Heart right ventricle (tissue), 16 donors: ENCODE measurements at regions not wholly inside any gene's neighbourhood (a gene's known extent, or its start where the extent isn't known, plus 50 kb on each side); places are given as distances from the start of the nearest gene placed in this dataset.
A peak's percentile ranks its signal among the peaks of the same experiment; 100 is the strongest.

ENCODE experiments used
- ATAC-seq, 8 donors: fragments of 200-7000 bp; cut with Tn5 transposase; one replicate each; pipeline ENCODE4 v1.9.1; 2020; ENCODE audit warnings: mild to moderate bottlenecking in 8 of 8, moderate library complexity in 8 of 8, moderate number of reproducible peaks in 1 of 8
- DNase-seq, 2 donors: peaks; one replicate each; pipeline ENCODE4 v3.0.0-alpha.2; 2020
- H3K27ac ChIP-seq, 10 donors: fragments of 200-600 bp; sonication (generic) in 2 of 10; one replicate each; pipeline versions ENCODE4 v1.5.0 to v1.8.0; 2020 to 2022; ENCODE audit warnings: mild to moderate bottlenecking in 3 of 10
- H3K27me3 ChIP-seq, 7 donors: fragments of 200-600 bp; one replicate each; pipeline ENCODE4 v1.8.0; 2021 to 2022; ENCODE audit warnings: mild to moderate bottlenecking in 2 of 7
- H3K36me3 ChIP-seq, 9 donors: fragments of 200-600 bp; sonication (generic) in 1 of 9; one replicate each; pipeline versions ENCODE4 v1.5.0 to v1.8.0; 2020 to 2022; ENCODE audit warnings: mild to moderate bottlenecking in 2 of 9
- H3K4me1 ChIP-seq, 9 donors: fragments of 200-600 bp; sonication (generic) in 1 of 9; one replicate each; pipeline versions ENCODE4 v1.5.0 to v1.8.0; 2020 to 2022; ENCODE audit warnings: mild to moderate bottlenecking in 4 of 9
- H3K4me3 ChIP-seq, 10 donors: fragments of 200-600 bp; sonication (generic) in 2 of 10; one replicate each; pipeline versions ENCODE4 v1.5.0 to v1.8.0; 2020 to 2022; ENCODE audit warnings: mild to moderate bottlenecking in 7 of 10, moderate library complexity in 2 of 10
- H3K9me3 ChIP-seq, 11 donors: fragments of 200-600 bp in 10 of 11; sonication (generic) in 2 of 11; one replicate each; pipeline versions ENCODE4 v1.5.0 to v1.8.0; 2013 to 2022; ENCODE audit warnings: mild to moderate bottlenecking in 2 of 11, control low read depth in 1 of 11, moderate library complexity in 1 of 11
- CTCF ChIP-seq, 9 donors: fragments of 200-600 bp; sonication (generic) in 2 of 9; IDR thresholded peaks; one replicate each; pipeline versions ENCODE4 v1.5.0 to v1.8.0; 2021 to 2022; ENCODE audit warnings: antibody characterized with exemption in 9 of 9, mild to moderate bottlenecking in 5 of 9, moderate library complexity in 1 of 9
- WGBS, 2 donors: extraction: QIAGEN DNeasy Blood & Tissue Kit; methylation state at CpG; one replicate each; pipeline ENCODE4 v1.1.7; 2013; ENCODE audit warnings: inconsistent platforms in 1 of 2; 5-methylcytosine and 5-hydroxymethylcytosine counted together
- intact Hi-C, 10 donors: fragments of 100-400 bp; cut with DNase I; formaldehyde crosslinking; loops; one replicate each; pipeline versions ENCODE4 v1.11.1 to v1.14.2; 2022
- donor health status: Arrhythmogenic right ventricular cardiomyopathy.
- donor health status: ischemic (EF 13 %, LVEDD 7.1; RV severe dilation, severe dysfunction).
- donor health status: healthy with polysubstance abuse.
- donor health status: DM: no; HTN: yes; CAD: no.
- donor health status: DM: no; HTN: no; CAD: no.
- donor health status: ischemic (EF 25% LVEDD 6.9; RV normal size, moderate dysfunction).
- donor health status: ischemic (EF 25% LVEDD 5.7; RV mildly dilated, moderate dysfunction).
- donor health status: healthy.
- donor health status: DM: yes; HTN: yes; CAD: no.
- donor health status: Ischemic cardiomyopathy.
- donor health status: ischemic (EF 35%, LVEDD 5.7; RV mildly dilated, moderate dysfunction).
- donor health status: nonischemic (EF 11% LVEDD 7.7; RV severe dilation, severe dysfunction).
- donor health status: DM: yes; HTN: yes; CAD: no.
- donor health status: PGD.
- donor health status: ischemic (EF 29% LVEDD 5.4; RV normal size, mild dysfunction).
- donor health status: nonischemic (EF 23%, LVEDD 6.1; RV moderate dilation, normal function).

GRCh38 chr14:34363733-34364134 is 98.3 kb downstream of the SPTSSA start:
- Histone ChIP-seq H3K4me1 (peaks cover 0 to 33% (median 3%) of the 10 kb centered on the region in 9 donors), H3K9me3 (no peaks in the 10 kb centered on the region), H3K27me3 (peaks cover 0 to 6% (median 0%) of the 10 kb centered on the region in 7 donors), H3K36me3 (no peaks in the 10 kb centered on the region), H3K4me3 (no peak overlapping the region), H3K27ac (peak overlapping the region in 2 of 10 donors; percentile 32 to 52)
- DNase-seq (peak in 1 of 2 donors; percentile 10), ATAC-seq (peak in 6 of 8 donors; percentile 21 to 81 (median 48))
- intact Hi-C loops = loop anchor here in 1 of 10 donors (10.0 kb wide), 1 partner anchor 131 kb away; no protein-coding TSS in a partner anchor
- TF ChIP-seq CTCF (IDR thresholded peaks at IDR 0.05) = no peak
- WGBS, 2 donors = 46 to 53% methylated on average over 6 of the region's 6 CpGs

GRCh38 chr14:34362641-34363251 is 99.3 kb downstream of the SPTSSA start:
- ATAC-seq (no peak), DNase-seq (no peak)
- TF ChIP-seq CTCF (IDR thresholded peaks at IDR 0.05) = no peak
- Histone ChIP-seq H3K4me1 (peaks cover 0 to 25% (median 3%) of the 10 kb centered on the region in 9 donors), H3K27me3 (peaks cover 0 to 6% (median 0%) of the 10 kb centered on the region in 7 donors), H3K27ac (peak overlapping the region in 2 of 10 donors; percentile 7 to 52), H3K4me3 (no peak overlapping the region), H3K9me3 (no peaks in the 10 kb centered on the region), H3K36me3 (no peaks in the 10 kb centered on the region)
- intact Hi-C loops = loop anchor here in 1 of 10 donors (10.0 kb wide), 1 partner anchor 132 kb away; no protein-coding TSS in a partner anchor
- 80 to 92% methylated on average over 3 of the region's 3 CpGs for WGBS, 2 donors

- intact Hi-C loops = loop anchor here in 1 of 10 donors (10.0 kb wide), 1 partner anchor 133 kb away; no protein-coding TSS in a partner anchor
- ATAC-seq (peak; percentile 33 to 84 (median 68)), DNase-seq (no peak)
- TF ChIP-seq CTCF (IDR thresholded peaks at IDR 0.05) = no peak
- Histone ChIP-seq H3K36me3 (no peaks in the 10 kb centered on the region), H3K4me3 (no peak overlapping the region), H3K9me3 (no peaks in the 10 kb centered on the region), H3K27ac (peak overlapping the region in 6 of 10 donors; percentile 16 to 55 (median 40)), H3K4me1 (peaks cover 0 to 23% (median 3%) of the 10 kb centered on the region in 9 donors), H3K27me3 (peaks cover 0 to 6% (median 0%) of the 10 kb centered on the region in 7 donors)
- 65 to 79% methylated on average over 2 of the region's 2 CpGs for WGBS, 2 donors
Measured at GRCh38 chr14:34361504-34362011, 100.5 kb downstream of the SPTSSA start.

- no peak for ATAC-seq
- intact Hi-C loops = loop anchor here in 1 of 10 donors (10.0 kb wide), 1 partner anchor 135 kb away; no protein-coding TSS in a partner anchor
Measured at GRCh38 chr14:34359420-34360117, 102.5 kb downstream of the SPTSSA start.

More at GRCh38 chr14:34359420-34360117, 102.5 kb downstream of the SPTSSA start:
- Histone ChIP-seq H3K27me3 (peaks cover 0 to 6% (median 0%) of the 10 kb centered on the region in 7 donors), H3K4me1 (peaks cover 0 to 31% (median 4%) of the 10 kb centered on the region in 9 donors), H3K9me3 (no peaks in the 10 kb centered on the region), H3K36me3 (no peaks in the 10 kb centered on the region), H3K27ac (no peak overlapping the region), H3K4me3 (no peak overlapping the region)
- TF ChIP-seq CTCF (IDR thresholded peaks at IDR 0.05) = no peak
- WGBS, 2 donors = 59 to 61% methylated on average over 6 of the region's 6 CpGs
- DNase-seq = no peak
